K562 (cell line): ENCODE measurements at regions not wholly inside any gene's neighbourhood (a gene's known extent, or its start where the extent isn't known, plus 50 kb on each side); places are given as distances from the start of the nearest gene placed in this dataset.

ENCODE experiments used
- GABPB1 ChIP-seq: sonication (generic); formaldehyde crosslinking; IDR thresholded peaks from 2 replicates; pipeline ENCODE4 v1.8.0; 2022; ENCODE audit warnings: mild to moderate bottlenecking, missing genetic modification reagents
- KAT7 ChIP-seq: sonication (generic); formaldehyde crosslinking; IDR thresholded peaks from 2 replicates; pipeline ENCODE4 v1.8.0; 2022; ENCODE audit warnings: missing genetic modification reagents, mild to moderate bottlenecking, borderline replicate concordance
- PREB ChIP-seq: sonication (generic); formaldehyde crosslinking; IDR thresholded peaks from 2 replicates; pipeline ENCODE4 v1.8.1; 2023; ENCODE audit warnings: mild to moderate bottlenecking, missing genetic modification reagents
- SNAPC5 ChIP-seq: fragments of 250-450 bp; sonication (Bioruptor Pico); IDR thresholded peaks from 2 replicates; pipeline ENCODE4 v1.8.0; 2021; ENCODE audit warnings: moderate library complexity, mild to moderate bottlenecking, inconsistent platforms

GRCh38 chr16:86210403-86211193, 299.7 kb upstream of the FOXF1 start:
- TF ChIP-seq PREB (CRISPR knock-in tag), result no peak
- no peak for TF ChIP-seq SNAPC5
- no peak for TF ChIP-seq GABPB1 (CRISPR knock-in tag)
- no peak for TF ChIP-seq KAT7 (CRISPR knock-in tag)
